PC-9 (cell line): ENCODE measurements at regions not wholly inside any gene's neighbourhood (a gene's known extent, or its start where the extent isn't known, plus 50 kb on each side); places are given as distances from the start of the nearest gene placed in this dataset.

ENCODE experiments used
- BruUV-seq: library from RNA; stranded (reverse); fragments of 400-500 nt; replicated peaks from 2 replicates; lab custom pipeline; 2021; lab: Mats Ljungman, UMichigan
- CTCF ChIA-PET: fragments of 300-600 bp; sonication (Branson Sonifier 250); formaldehyde crosslinking; loops from one replicate; lab custom pipeline; 2022; ENCODE audit warnings: antibody characterized with exemption; lab: Charles Lee
- POLR2A ChIA-PET: fragments of 300-600 bp; sonication (Branson Sonifier 250); formaldehyde crosslinking; loops from one replicate; lab custom pipeline; 2022; ENCODE audit warnings: antibody characterized with exemption; ENCODE audit not compliant: unreplicated experiment; lab: Charles Lee
- DNase-seq, 2 experiments: peaks; one replicate each; pipeline versions ENCODE4 v3.0.0 to v3.0.0-alpha.2; 2015 to 2022; ENCODE audit warnings: mixed read lengths in 1 of 2
- H2AFZ ChIP-seq: fragments of 200-600 bp; sonication (generic); 2 replicates; pipeline ENCODE4 v1.8.1; 2017; ENCODE audit warnings: antibody characterized with exemption
- H3F3A ChIP-seq: fragments of 200-600 bp; sonication (generic); 2 replicates; pipeline ENCODE4 v1.8.1; 2017; ENCODE audit warnings: antibody characterized with exemption, mild to moderate bottlenecking, low read depth; ENCODE audit not compliant: insufficient read depth
- H3K27ac ChIP-seq: fragments of 200-600 bp; sonication (generic); 2 replicates; pipeline ENCODE4 v1.6.1; 2016; ENCODE audit warnings: mixed run types
- H3K27me3 ChIP-seq: fragments of 200-600 bp; sonication (generic); 2 replicates; pipeline ENCODE4 v1.6.1; 2016; ENCODE audit warnings: low read depth, mixed run types; ENCODE audit not compliant: insufficient read depth
- H3K36me3 ChIP-seq: fragments of 200-600 bp; sonication (generic); 2 replicates; pipeline ENCODE4 v1.6.1; 2016; ENCODE audit warnings: low read depth, mixed run types
- H3K4me1 ChIP-seq: fragments of 200-600 bp; sonication (generic); replicated peaks from 2 replicates; pipeline ENCODE4 v1.6.1; 2016; ENCODE audit warnings: mixed run types; ENCODE audit not compliant: insufficient read depth
- H3K4me2 ChIP-seq: fragments of 200-600 bp; sonication (generic); 2 replicates; pipeline ENCODE4 v1.6.1; 2017; ENCODE audit warnings: mixed run types
- H3K4me3 ChIP-seq: fragments of 200-600 bp; sonication (generic); 2 replicates; pipeline ENCODE4 v1.6.1; 2016; ENCODE audit warnings: mixed run types
- H3K79me2 ChIP-seq: fragments of 200-600 bp; sonication (generic); 2 replicates; pipeline ENCODE4 v1.6.1; 2017; ENCODE audit warnings: low read depth, mixed run types
- H3K9me2 ChIP-seq: fragments of 200-600 bp; sonication (generic); 2 replicates; pipeline ENCODE4 v1.8.1; 2017; ENCODE audit warnings: mild to moderate bottlenecking; ENCODE audit not compliant: insufficient read depth
- H3K9me3 ChIP-seq: fragments of 200-600 bp; sonication (generic); 2 replicates; pipeline ENCODE4 v1.8.1; 2016; ENCODE audit warnings: low read depth; ENCODE audit not compliant: insufficient read depth
- H4K20me1 ChIP-seq: fragments of 200-600 bp; sonication (generic); 2 replicates; pipeline ENCODE4 v1.8.1; 2017; ENCODE audit not compliant: insufficient read depth
- CTCF ChIP-seq: fragments of 200-600 bp; sonication (generic); conservative IDR thresholded peaks from 2 replicates; pipeline ENCODE4 v1.6.1; 2017; ENCODE audit warnings: mixed run types, antibody characterized with exemption, mild to moderate bottlenecking, moderate library complexity
- EZH2 ChIP-seq: fragments of 200-600 bp; sonication (generic); IDR thresholded peaks from 2 replicates; pipeline ENCODE4 v1.8.0; 2017; ENCODE audit warnings: antibody characterized with exemption, low read depth
- intact Hi-C: fragments of 100-400 bp; cut with micrococcal nuclease; formaldehyde crosslinking; loops from one replicate; pipeline ENCODE4 v1.10.0; 2022; ENCODE audit not compliant: unreplicated experiment

- no peaks in the 10 kb centered on the region for H3K79me2 ChIP-seq
- no peaks in the 10 kb centered on the region for H3K27me3 ChIP-seq
- H2AFZ ChIP-seq: no peak overlapping the region
- intact Hi-C loops: no loop called here
- H3F3A ChIP-seq: no peaks in the 10 kb centered on the region
- H3K9me2 ChIP-seq: no peaks in the 10 kb centered on the region
- ChIA-PET CTCF (no interaction called here), POLR2A (interaction anchor here (0.6 kb wide), 1 partner anchor 1709 kb away, joined by 3 read pairs; no protein-coding TSS in a partner anchor)
- TF ChIP-seq EZH2 (no peak), CTCF (no peak)
- no peaks in the 10 kb centered on the region for H3K9me3 ChIP-seq
- no peak for DNase-seq
- no peak overlapping the region for H3K27ac ChIP-seq
- no TSS peak for BruUV-seq
- H3K4me2 ChIP-seq: no peak overlapping the region
- no peak overlapping the region for H3K4me3 ChIP-seq
- no peaks in the 10 kb centered on the region for H4K20me1 ChIP-seq
- H3K36me3 ChIP-seq: no peaks in the 10 kb centered on the region
- H3K4me1 ChIP-seq: peaks cover 9% of the 10 kb centered on the region
Observed at GRCh38 chr22:42320443-42321416, 50.3 kb upstream of the TCF20 start.
